NCI-H748 (cell line): ENCODE measurements at regions not wholly inside any gene's neighbourhood (a gene's known extent, or its start where the extent isn't known, plus 50 kb on each side); places are given as distances from the start of the nearest gene placed in this dataset.
"Not testable (repeated sequence)": the region's sequence is repeated elsewhere in the genome, so short reads cannot be mapped to it uniquely, and the experiment has no call there.

ENCODE experiments used
- DNase-seq: peaks from one replicate; lab custom pipeline; 2025; ENCODE audit not compliant: unreplicated experiment; lab: John Stamatoyannopoulos, UW

GRCh38 chr14:37841039-37841438 lies 245.6 kb downstream of the TTC6 start:
- DNase-seq = not testable (repeated sequence)

DNA sequence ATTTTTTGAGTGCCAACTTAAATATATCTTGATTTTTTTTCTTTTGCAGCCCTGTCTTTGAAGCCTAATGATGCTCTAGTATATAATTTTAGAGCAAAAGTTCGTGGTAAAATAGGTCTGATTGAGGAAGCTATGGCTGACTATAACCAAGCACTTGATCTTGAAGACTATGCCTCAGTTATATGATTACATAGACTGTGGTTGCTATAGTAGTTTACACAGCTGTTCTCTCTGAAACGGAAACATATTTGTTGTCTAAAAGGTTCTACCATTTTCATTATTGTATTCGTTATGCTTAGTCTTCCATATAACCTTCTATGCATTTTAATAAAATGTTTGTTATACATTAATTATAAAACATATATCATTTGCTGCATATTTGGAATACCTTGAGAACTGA lies 246.7 kb downstream of the TTC6 start:
- no peak for DNase-seq

- no peak for DNase-seq
Observed at GRCh38 chr14:37843954-37844607, 248.7 kb downstream of the TTC6 start.

DNA sequence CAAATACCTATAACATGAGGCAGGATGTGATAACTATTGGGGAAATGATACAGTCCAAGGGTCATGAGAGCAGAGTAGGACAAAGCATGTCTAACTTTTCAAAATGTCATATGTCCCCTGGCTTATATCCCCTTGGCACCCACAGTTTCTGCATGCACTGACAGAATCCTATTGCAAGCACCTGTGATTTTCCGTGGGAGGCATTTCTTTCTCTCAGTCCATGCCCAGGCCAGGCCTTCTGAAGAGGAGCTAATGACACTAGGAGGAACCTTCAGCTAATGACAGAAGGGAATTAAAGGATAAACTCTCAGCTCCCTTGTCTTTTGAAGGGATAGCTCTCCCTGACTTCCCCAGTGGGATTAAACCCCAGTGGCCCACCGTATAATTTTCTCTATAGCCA lies 249.2 kb downstream of the TTC6 start:
- DNase-seq = no peak

- no peak for DNase-seq
Observed at GRCh38 chr14:37848985-37849621, 253.7 kb downstream of the TTC6 start.

DNA sequence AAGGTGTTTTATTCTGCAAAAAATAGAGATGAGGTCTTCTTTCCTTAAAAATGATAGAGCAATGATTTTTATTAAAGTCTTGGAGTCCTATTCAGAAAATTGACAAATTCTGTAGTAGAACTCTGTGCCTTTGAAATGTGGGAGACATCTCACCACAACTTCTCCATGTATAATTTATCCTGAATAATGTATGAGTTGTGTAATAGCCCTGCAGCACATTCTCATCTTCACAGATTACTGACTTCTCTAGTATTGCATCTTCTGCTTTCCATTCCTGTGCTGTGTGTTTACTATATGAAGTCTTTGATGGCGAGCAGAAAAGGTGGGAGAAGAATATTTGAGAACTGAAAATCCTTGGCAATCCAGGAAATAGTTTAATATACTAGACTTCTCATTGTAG lies 255.6 kb downstream of the TTC6 start:
- no peak for DNase-seq

DNA sequence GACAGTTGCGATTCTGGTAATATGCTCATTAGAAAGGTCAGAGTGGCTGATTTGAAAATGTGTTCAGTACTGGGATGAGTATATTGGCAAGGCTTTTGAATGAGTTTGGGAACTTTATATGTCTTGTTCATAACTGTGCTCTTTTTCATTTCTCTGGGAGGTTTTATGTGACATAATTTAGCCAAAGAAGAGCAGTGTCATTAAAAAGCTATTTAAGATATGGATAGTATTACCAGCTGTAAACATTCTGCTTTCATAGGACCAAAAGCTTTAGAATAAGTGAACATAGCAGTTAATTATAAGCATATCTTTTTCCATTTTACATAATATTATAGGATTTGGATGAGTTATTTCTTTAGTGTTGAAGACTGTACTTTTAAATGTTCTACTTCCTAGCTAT lies 260.4 kb downstream of the TTC6 start:
- no peak for DNase-seq

DNA sequence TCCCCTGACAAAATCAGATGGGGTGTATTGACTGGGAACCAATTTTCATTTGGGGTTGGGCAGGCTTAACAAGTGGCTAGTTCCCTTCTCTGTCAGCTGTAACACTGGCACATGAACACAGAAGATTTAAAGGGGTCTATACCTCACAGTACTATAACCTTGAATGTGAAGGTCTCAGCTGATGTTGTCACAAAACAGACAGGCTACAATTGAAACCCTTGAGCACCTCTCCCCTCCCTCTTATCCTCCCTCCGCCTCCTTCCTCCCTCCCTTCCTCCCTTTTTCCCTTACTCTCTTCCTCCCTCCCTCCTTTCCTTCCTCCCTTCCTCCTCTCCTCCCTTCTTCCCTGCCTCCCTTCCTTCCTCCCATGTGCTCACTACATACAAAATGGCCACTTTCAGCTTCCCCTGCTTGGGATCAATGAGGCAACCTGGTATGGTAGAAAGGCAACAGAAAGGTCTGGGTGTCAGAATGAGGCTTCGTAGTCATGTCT lies 262.4 kb downstream of the TTC6 start:
- no peak for DNase-seq

- DNase-seq = no peak
Observed at GRCh38 chr14:37858733-37859132, 263.3 kb downstream of the TTC6 start.

DNA sequence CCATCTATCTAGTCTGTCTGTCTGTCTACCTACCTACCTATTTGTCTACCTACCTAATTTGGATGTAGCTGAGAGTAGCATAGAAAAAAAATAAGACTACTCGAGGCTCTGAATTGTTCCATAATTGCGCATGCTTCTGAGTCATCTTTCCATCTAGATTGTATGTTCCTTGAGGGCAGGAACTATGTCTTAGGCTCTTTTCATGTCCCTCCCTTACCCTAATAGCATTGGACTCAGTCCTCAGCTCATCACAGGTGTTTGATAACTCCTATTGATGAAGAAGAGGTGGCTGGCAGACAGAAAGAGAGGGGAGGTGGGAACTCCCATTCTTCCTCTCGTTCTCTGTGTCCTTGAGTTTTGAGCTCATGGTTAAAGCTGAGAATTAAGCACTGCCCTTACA lies 263.7 kb downstream of the TTC6 start:
- DNase-seq = no peak

DNA sequence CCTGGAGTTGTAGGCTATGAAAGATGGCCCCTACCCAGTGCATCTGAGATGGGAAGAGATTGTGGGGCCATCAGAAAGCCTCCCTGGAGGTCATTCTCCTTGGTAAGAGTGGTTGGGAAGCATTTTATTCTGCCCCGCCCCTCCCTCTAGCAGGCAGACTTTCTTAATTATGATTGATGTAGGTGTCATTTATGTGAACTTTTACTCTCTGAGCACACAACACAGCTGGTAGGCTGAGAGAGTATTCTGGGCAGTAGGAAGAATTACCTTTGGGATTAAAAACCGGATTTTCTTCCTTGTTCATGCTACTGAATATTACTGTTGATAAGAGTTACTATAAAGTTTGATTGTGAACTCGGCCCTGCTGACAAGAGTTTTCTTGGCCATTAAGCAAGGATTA lies 266.8 kb downstream of the TTC6 start:
- DNase-seq = peak; percentile 10

DNA sequence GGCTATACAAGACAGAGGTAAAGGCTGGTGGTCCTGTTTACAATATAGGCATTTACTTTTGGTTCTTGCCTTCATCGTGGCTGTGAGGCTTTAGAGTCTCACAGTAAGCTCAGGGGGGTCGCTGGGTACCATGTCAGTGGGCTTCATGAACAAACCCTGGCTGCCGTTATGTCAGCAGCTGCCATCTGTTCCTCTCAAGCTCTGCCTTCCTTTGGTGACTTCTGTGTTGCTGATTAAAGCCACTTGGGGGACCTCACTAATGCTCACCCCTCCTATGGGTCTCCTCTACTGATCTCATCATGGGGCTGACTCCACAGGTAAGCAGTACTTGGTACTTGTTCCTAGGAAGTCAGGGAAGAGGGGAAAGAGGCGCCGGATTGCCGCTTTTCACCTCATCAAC lies 268.7 kb downstream of the TTC6 start:
- DNase-seq = no peak

GRCh38 chr14:37864861-37865718 lies 269.7 kb downstream of the TTC6 start:
- no peak for DNase-seq

DNA sequence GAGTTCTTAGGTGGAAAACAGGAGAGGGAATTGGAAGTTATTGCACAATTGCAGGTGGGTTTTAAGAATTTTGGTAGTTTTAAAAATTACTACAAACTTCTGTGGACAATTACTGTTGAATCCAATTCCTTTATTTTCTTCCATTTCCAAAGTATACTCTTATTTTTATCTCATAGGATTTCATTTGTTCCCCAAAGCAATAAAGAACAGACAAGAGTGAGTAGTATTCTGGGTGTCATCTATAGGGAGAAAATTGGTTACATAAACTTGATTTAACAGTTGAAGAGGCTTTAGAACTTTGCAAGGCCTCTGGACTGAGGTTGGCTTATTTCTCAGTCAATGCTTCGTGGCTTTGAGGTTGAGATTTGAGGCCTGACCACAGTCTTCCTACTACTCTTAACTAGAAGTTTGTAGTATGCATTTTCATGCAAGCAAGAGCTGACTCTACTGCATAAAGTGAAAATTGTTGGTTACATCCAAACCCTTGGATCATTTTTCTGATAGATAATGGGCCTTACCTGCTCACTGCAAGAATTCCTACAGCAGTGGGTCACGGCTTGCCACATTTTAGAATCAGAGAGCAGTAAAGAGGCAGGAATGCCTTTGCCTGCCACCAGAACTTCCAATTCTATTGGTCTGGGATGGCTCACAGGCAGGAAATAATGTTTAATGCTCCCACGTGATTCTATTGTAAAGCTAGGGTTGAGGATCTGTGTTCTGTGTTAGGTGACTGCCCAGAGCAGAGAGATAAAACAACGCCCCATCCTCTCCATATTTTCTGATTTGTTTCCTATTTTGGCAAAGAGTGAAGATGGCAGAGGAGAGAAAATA lies 270.5 kb downstream of the TTC6 start:
- no peak for DNase-seq

GRCh38 chr14:37869633-37870032 lies 274.2 kb downstream of the TTC6 start:
- peak; percentile 52 for DNase-seq

GRCh38 chr14:37870170-37870569 lies 274.7 kb downstream of the TTC6 start:
- no peak for DNase-seq

GRCh38 chr14:37870632-37871346 lies 275.4 kb downstream of the TTC6 start:
- peak; percentile 48 for DNase-seq

DNA sequence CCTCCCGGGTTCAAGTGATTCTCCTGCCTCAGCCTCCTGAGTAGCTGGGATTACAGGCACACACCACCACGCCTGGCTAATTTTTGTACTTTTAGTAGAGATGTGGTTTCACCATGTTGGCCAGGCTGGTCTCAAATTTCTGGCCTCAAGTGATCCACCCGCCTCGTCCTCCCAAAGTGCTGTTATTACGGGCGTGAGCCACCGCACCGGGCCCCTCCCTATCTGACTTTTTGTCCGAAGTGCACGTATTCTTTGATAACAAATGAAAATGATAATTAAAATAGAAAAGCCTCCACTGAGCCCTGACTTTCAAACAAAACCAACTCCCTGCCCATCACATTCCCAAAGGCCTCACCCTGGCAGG lies 278.6 kb downstream of the TTC6 start:
- DNase-seq = not testable (repeated sequence)

GRCh38 chr14:37874429-37875109 lies 279.1 kb downstream of the TTC6 start:
- DNase-seq = peak; percentile 84

DNA sequence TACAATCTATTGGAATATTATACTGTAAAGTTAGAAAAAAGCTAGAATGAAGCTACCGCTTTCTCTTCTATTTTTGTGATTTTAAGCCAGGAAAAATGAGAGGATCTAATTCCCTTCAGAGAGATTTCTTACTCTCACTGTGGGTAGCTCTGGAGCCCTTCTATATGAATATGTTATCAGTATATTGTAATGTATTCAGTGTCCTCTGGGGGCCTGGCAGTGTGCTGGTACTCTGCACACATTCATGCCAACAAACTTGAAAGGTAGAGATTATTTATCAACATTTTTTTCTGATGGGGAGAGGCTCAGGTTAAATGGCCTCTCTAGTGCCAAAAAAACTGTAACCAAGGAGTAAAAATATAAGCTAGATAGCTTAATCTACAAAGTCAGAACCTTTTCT lies 292.8 kb downstream of the TTC6 start:
- no peak for DNase-seq
